MM.1S (cell line): ENCODE measurements at regions not wholly inside any gene's neighbourhood (a gene's known extent, or its start where the extent isn't known, plus 50 kb on each side); places are given as distances from the start of the nearest gene placed in this dataset.

Experiments used
- DNase-seq: peaks from one replicate; pipeline ENCODE4 v3.0.0-alpha.2; 2015
- H2AFZ ChIP-seq: fragments of 300-600 bp; sonication (generic); 2 replicates; pipeline ENCODE4 v1.6.0; 2016; ENCODE audit warnings: antibody characterized with exemption, low read length
- H3F3A ChIP-seq: fragments of 300-600 bp; sonication (generic); 2 replicates; pipeline ENCODE4 v1.6.1; 2016; ENCODE audit warnings: mild to moderate bottlenecking, antibody characterized with exemption, low read length, moderate library complexity, mixed read lengths; ENCODE audit not compliant: insufficient read depth
- H3K27ac ChIP-seq: fragments of 300-600 bp; sonication (generic); 2 replicates; pipeline ENCODE4 v1.5.1; 2016; ENCODE audit warnings: mild to moderate bottlenecking, low read length
- H3K27me3 ChIP-seq: fragments of 300-600 bp; sonication (generic); replicated peaks from 2 replicates; pipeline ENCODE4 v1.6.0; 2016; ENCODE audit warnings: low read length; ENCODE audit not compliant: insufficient read depth
- H3K36me3 ChIP-seq: fragments of 300-600 bp; sonication (generic); replicated peaks from 2 replicates; pipeline ENCODE4 v1.6.1; 2016; ENCODE audit warnings: mild to moderate bottlenecking, low read length, mixed read lengths; ENCODE audit not compliant: insufficient read depth
- H3K4me1 ChIP-seq: fragments of 300-600 bp; sonication (generic); 2 replicates; pipeline ENCODE4 v1.6.1; 2016; ENCODE audit warnings: low read length, mixed read lengths
- H3K4me2 ChIP-seq: fragments of 300-600 bp; sonication (generic); 2 replicates; pipeline ENCODE4 v1.6.0; 2016; ENCODE audit warnings: low read depth, low read length
- H3K4me3 ChIP-seq: fragments of 300-600 bp; sonication (generic); 2 replicates; pipeline ENCODE4 v1.5.1; 2016; ENCODE audit warnings: low read length, mixed read lengths
- H3K79me2 ChIP-seq: fragments of 300-600 bp; sonication (generic); 2 replicates; pipeline ENCODE4 v1.6.1; 2016; ENCODE audit warnings: mixed run types, low read length, mixed read lengths
- H3K9ac ChIP-seq: fragments of 300-600 bp; sonication (generic); 2 replicates; pipeline ENCODE4 v1.6.1; 2016; ENCODE audit warnings: low read length, mixed read lengths
- H3K9me2 ChIP-seq: fragments of 300-600 bp; sonication (generic); replicated peaks from 2 replicates; pipeline ENCODE4 v1.6.1; 2016; ENCODE audit warnings: mild to moderate bottlenecking, low read length, mixed read lengths; ENCODE audit not compliant: insufficient read depth
- H3K9me3 ChIP-seq: fragments of 300-600 bp; sonication (generic); replicated peaks from 2 replicates; pipeline ENCODE4 v1.6.1; 2016; ENCODE audit warnings: mild to moderate bottlenecking, low read length, mixed read lengths; ENCODE audit not compliant: insufficient read depth
- H4K20me1 ChIP-seq: fragments of 300-600 bp; sonication (generic); 2 replicates; pipeline ENCODE4 v1.6.1; 2016; ENCODE audit warnings: mild to moderate bottlenecking, low read length, moderate library complexity, mixed read lengths; ENCODE audit not compliant: insufficient read depth
- CTCF ChIP-seq: fragments of 300-600 bp; sonication (generic); IDR thresholded peaks from 2 replicates; pipeline ENCODE4 v1.5.1; 2016; ENCODE audit warnings: antibody characterized with exemption, low read length, mixed read lengths
- EZH2 ChIP-seq: fragments of 300-600 bp; sonication (generic); optimal IDR thresholded peaks from 2 replicates; pipeline ENCODE3; 2017; ENCODE audit warnings: low read depth, mild to moderate bottlenecking, antibody characterized with exemption, low read length, mixed read lengths
- EZH2phosphoT487 ChIP-seq: fragments of 300-600 bp; sonication (generic); IDR thresholded peaks from 2 replicates; pipeline ENCODE4 v1.6.1; 2018; ENCODE audit warnings: antibody characterized with exemption, low read length

GRCh38 chr2:175432793-175433192 lies 251.3 kb upstream of the ATP5MC3 start:
- no peaks in the 10 kb centered on the region for H3F3A ChIP-seq
- H3K79me2 ChIP-seq, result no peaks in the 10 kb centered on the region
- H3K27me3 ChIP-seq, result no peaks in the 10 kb centered on the region
- DNase-seq, result no peak
- H3K9ac ChIP-seq, result no peak overlapping the region
- H4K20me1 ChIP-seq, result no peaks in the 10 kb centered on the region
- no peak for TF ChIP-seq EZH2
- 0 out of 2 replicates have a peak, but pooled peaks cover 4% of the 10 kb centered on the region for H3K9me3 ChIP-seq
- no peaks in the 10 kb centered on the region for H3K4me1 ChIP-seq
- no peaks in the 10 kb centered on the region for H3K36me3 ChIP-seq
- no peak overlapping the region for H3K4me2 ChIP-seq
- H3K9me2 ChIP-seq, result no peaks in the 10 kb centered on the region
- no peak overlapping the region for H2AFZ ChIP-seq
- no peak overlapping the region for H3K27ac ChIP-seq
- no peak overlapping the region for H3K4me3 ChIP-seq

- H3K9me3 ChIP-seq, result 0 out of 2 replicates have a peak, but pooled peaks cover 3% of the 10 kb centered on the region
- TF ChIP-seq EZH2 (no peak), EZH2phosphoT487 (no peak), CTCF (no peak)
- no peaks in the 10 kb centered on the region for H4K20me1 ChIP-seq
- no peak overlapping the region for H2AFZ ChIP-seq
- no peaks in the 10 kb centered on the region for H3K27me3 ChIP-seq
- H3K79me2 ChIP-seq, result no peaks in the 10 kb centered on the region
- H3K9ac ChIP-seq, result no peak overlapping the region
- H3F3A ChIP-seq, result no peaks in the 10 kb centered on the region
- H3K36me3 ChIP-seq, result no peaks in the 10 kb centered on the region
- no peaks in the 10 kb centered on the region for H3K4me1 ChIP-seq
- H3K4me3 ChIP-seq, result no peak overlapping the region
- H3K27ac ChIP-seq, result no peak overlapping the region
- H3K9me2 ChIP-seq, result no peaks in the 10 kb centered on the region
- DNase-seq, result no peak
- no peak overlapping the region for H3K4me2 ChIP-seq
Observed at GRCh38 chr2:175432021-175432420, 250.5 kb upstream of the ATP5MC3 start.

- no peak overlapping the region for H3K4me2 ChIP-seq
- no peaks in the 10 kb centered on the region for H3K4me1 ChIP-seq
- no peak for DNase-seq
- H3K9ac ChIP-seq, result no peak overlapping the region
- TF ChIP-seq EZH2phosphoT487 (no peak), CTCF (no peak), EZH2 (no peak)
- no peak overlapping the region for H2AFZ ChIP-seq
- no peaks in the 10 kb centered on the region for H3K79me2 ChIP-seq
- no peaks in the 10 kb centered on the region for H3K9me2 ChIP-seq
- H3K36me3 ChIP-seq, result no peaks in the 10 kb centered on the region
- no peaks in the 10 kb centered on the region for H4K20me1 ChIP-seq
- H3K27ac ChIP-seq, result no peak overlapping the region
- no peak overlapping the region for H3K4me3 ChIP-seq
- H3K9me3 ChIP-seq, result no peaks in the 10 kb centered on the region
- no peaks in the 10 kb centered on the region for H3K27me3 ChIP-seq
- no peaks in the 10 kb centered on the region for H3F3A ChIP-seq
Observed at GRCh38 chr2:175431101-175431946, 249.8 kb upstream of the ATP5MC3 start.

- no peak overlapping the region for H3K4me3 ChIP-seq
- no peak overlapping the region for H2AFZ ChIP-seq
- H3K36me3 ChIP-seq, result no peaks in the 10 kb centered on the region
- no peaks in the 10 kb centered on the region for H3F3A ChIP-seq
- H3K4me1 ChIP-seq, result no peaks in the 10 kb centered on the region
- H3K9me3 ChIP-seq, result no peaks in the 10 kb centered on the region
- H3K79me2 ChIP-seq, result no peaks in the 10 kb centered on the region
- TF ChIP-seq EZH2phosphoT487 (no peak), EZH2 (no peak), CTCF (no peak)
- no peak overlapping the region for H3K9ac ChIP-seq
- DNase-seq, result no peak
- H4K20me1 ChIP-seq, result no peaks in the 10 kb centered on the region
- H3K27me3 ChIP-seq, result no peaks in the 10 kb centered on the region
- H3K27ac ChIP-seq, result no peak overlapping the region
- H3K4me2 ChIP-seq, result no peak overlapping the region
- no peaks in the 10 kb centered on the region for H3K9me2 ChIP-seq
Observed at GRCh38 chr2:175430236-175430635, 248.7 kb upstream of the ATP5MC3 start.
